ENCODE measurements at regions not wholly inside any gene's neighbourhood (a gene's known extent, or its start where the extent isn't known, plus 50 kb on each side); places are given as distances from the start of the nearest gene placed in this dataset.
A peak's percentile ranks its signal among the peaks of the same experiment; 100 is the strongest.

DNA sequence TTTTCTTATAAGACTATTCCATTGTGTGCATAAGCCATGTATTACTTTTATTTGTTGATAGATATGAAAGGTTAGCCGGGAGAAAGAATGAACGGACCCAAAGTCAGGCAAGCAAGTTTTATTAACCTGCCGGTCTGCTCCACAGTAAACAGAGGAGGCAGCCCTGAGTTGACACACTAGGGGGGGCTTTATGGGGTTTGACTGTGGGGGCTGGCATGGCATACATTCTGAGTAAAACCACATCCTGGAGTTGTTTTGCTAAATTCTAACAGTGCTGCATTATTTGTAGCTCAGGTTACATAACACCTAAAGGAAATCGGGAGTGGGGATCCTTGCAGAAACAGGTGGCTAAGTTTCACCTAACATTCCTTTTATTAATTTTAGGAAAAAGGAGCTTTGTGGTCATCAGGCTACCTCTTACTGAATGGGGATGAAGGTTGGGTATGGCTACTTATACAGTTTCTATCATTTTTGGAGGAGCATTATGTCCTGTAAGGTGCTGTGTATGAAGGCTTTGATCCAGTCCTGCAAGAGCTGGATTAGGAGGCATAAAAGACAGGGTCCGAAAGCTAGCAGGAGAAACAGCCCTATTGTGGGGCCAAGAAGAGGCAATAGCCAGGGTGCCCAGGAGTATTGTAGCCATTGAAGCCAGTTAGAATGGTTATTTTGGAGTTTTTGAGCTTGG, 107.4 kb upstream of the USP9Y start:
- TF ChIP-seq, protein P1, sequence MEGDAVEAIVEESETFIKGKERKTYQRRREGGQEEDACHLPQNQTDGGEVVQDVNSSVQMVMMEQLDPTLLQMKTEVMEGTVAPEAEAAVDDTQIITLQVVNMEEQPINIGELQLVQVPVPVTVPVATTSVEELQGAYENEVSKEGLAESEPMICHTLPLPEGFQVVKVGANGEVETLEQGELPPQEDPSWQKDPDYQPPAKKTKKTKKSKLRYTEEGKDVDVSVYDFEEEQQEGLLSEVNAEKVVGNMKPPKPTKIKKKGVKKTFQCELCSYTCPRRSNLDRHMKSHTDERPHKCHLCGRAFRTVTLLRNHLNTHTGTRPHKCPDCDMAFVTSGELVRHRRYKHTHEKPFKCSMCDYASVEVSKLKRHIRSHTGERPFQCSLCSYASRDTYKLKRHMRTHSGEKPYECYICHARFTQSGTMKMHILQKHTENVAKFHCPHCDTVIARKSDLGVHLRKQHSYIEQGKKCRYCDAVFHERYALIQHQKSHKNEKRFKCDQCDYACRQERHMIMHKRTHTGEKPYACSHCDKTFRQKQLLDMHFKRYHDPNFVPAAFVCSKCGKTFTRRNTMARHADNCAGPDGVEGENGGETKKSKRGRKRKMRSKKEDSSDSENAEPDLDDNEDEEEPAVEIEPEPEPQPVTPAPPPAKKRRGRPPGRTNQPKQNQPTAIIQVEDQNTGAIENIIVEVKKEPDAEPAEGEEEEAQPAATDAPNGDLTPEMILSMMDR (conservative IDR thresholded peaks at IDR 0.05): no peak
- H3K27ac ChIP-seq: no peak overlapping the region

DNA sequence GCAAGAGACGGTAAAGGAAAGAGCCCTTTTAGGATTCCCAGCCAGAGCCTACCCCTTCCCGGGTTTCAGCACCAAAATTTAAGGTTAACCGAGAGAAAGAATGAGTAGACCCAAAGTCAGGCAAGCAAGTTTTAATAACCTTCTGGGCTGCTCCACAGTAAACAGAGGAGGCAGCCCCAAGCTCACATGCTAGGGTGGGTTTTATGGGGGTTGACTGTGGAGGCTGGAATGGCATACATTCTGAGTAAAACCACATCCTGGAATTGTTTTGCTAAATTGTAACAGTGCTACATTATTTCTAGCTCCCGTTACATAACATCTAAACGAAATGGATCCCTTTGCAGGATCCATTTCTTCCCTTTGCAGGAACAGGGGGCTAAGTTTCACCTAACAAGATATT, 102.2 kb upstream of the USP9Y start:
- TF ChIP-seq, protein P1 (conservative IDR thresholded peaks at IDR 0.05): no peak

DNA sequence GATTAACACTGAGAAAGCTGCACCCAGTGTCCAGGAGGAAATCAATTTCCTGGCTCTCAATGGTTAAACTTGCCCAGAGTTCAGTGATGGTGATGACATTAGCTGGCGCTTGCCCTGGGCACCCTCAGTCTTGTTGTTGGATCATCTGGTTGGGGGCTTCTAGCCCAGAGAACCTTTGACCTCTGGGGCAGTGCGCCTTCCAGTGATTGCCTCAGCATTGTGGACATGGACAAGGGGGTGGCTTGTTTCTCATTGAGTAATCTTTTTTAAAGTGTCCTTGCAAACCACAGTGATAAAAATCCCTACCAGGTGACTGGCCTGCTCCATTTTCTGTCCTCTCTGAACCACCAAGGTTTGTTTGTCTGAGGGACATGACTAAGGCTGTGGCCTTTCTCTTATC, 95.6 kb upstream of the USP9Y start:
- TF ChIP-seq, protein P1 (conservative IDR thresholded peaks at IDR 0.05): no peak
- no peak overlapping the region for H3K27ac ChIP-seq

More for the DNA sequence above, 102.2 kb upstream of the USP9Y start:
- no peak overlapping the region for H3K27ac ChIP-seq

DNA sequence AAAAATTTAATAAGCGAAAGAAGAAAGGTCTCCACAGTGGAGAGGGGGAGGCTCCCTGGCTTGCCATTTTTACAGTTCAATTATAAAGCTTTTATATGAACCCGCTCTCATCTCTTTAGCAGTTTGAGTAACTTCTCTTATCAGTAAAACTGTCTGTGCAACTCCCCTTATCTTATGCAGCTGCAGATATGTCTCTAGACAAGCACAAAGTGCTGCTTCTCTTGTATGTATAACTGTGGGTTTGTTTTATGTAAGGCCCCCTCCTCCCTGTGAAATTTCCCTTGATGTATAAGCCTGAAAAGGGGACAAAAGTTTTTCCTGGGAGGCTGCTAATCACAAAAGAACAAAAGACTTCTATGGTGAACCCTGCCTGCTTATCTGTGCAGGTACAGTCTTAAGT, 90.2 kb upstream of the USP9Y start:
- no peak overlapping the region for H3K27ac ChIP-seq
- TF ChIP-seq, protein P1 (conservative IDR thresholded peaks at IDR 0.05): no peak

DNA sequence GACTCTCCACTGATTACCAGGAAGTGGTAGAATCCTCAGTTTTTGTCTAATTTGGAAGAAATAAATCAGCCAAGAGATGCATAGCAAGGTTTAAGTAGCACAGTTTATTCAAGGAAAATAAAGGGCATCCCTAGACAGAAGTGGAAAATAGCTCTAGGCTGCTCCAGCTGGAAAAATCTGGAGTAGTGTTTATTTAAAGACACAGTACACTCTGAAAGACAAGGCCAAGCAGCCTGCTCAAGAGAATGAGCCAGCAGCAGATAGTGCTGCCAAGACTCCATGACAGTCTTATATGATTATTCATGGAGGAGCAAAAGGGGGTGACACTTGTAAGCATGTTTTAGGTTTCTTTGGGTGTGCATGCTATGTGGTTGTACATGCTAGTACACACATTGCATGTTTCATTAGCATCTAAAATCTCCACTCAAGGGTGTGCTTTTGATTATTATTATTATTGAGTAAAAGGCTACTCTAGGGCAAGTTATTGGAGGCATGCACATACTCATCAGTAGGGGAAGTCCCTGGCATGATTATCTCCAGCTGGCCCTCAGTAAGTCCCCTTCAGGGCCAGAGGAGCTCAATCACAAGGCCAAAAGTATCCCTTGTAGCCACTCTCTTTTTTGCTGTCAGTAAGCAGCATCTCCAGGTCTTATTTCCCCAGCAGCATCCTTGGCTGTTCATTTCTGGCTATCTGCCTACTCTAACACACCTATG, 85.1 kb upstream of the USP9Y start:
- H3K27ac ChIP-seq: no peak overlapping the region
- TF ChIP-seq, protein P1 (conservative IDR thresholded peaks at IDR 0.05): no peak

DNA sequence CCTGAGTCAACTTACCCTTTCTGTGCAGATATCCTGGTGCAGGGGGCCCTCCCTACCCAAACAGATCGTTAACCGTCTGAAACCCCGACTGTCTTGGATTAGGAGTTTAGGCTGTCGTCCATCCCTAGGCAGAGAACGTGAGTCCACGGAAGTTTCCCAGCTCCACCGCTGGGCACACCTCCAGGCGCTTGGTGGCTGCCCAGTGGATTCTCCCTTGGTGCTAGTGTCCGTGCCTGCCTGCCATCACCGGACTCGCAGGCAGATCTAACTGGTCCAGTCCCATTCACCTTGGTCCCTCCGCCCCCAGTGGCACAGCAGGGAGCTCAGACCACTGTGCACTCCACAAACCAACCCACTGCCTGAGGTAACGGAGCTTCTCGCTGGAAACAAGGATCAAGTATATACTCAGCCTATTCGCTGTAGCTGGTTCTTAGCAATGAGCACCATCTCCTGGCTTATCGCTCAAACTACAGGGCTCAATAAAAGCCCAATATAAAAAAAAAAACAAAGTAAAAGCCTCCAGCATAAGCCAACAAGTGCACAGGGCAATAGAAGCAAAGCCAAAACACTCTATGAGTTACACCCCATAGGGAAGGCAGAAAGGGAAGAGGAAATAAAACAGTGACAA, 79.5 kb upstream of the USP9Y start:
- no peak overlapping the region for H3K27ac ChIP-seq
- TF ChIP-seq, protein P1 (conservative IDR thresholded peaks at IDR 0.05): peak; percentile 82

DNA sequence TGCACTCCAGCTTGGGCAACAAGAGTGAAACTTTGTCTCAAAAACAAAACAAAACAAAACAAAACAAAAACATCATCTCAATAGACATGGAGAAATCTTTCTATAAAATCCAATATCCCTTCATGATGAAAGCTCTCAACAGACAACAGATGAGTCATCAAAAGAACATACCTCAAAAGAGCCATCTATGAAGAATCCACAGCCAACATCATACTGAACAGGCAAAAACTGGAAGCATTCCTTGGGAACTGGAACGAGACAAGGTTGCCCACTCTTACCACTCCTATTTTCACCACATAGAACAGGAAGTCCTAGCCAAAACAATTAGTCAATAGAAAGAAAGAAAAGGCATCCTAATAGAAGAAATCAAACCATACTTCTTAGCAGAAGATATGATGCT, 77.8 kb upstream of the USP9Y start:
- H3K27ac ChIP-seq: no peak overlapping the region
- TF ChIP-seq, protein P1 (conservative IDR thresholded peaks at IDR 0.05): no peak
